WERI-Rb-1 (cell line): ENCODE measurements at regions not wholly inside any gene's neighbourhood (a gene's known extent, or its start where the extent isn't known, plus 50 kb on each side); places are given as distances from the start of the nearest gene placed in this dataset.

Experiments used
- DNase-seq: peaks from one replicate; pipeline ENCODE4 v3.0.0-alpha.2; 2020
- H3K27ac ChIP-seq: fragments of 250-450 bp; sonication (Bioruptor Pico); 2 replicates; pipeline ENCODE4 v1.5.1; 2020; ENCODE audit warnings: mild to moderate bottlenecking, moderate library complexity
- H3K27me3 ChIP-seq: fragments of 250-450 bp; sonication (Bioruptor Pico); 2 replicates; pipeline ENCODE4 v1.5.1; 2021; ENCODE audit warnings: mild to moderate bottlenecking, low read depth, moderate library complexity; ENCODE audit not compliant: insufficient read depth, severe bottlenecking
- H3K36me3 ChIP-seq: fragments of 250-450 bp; sonication (Bioruptor Pico); 2 replicates; pipeline ENCODE4 v1.5.1; 2020; ENCODE audit warnings: mild to moderate bottlenecking, moderate library complexity
- H3K4me3 ChIP-seq: 2 replicates; pipeline ENCODE4 v1.5.1; 2011; ENCODE audit warnings: low read depth, mild to moderate bottlenecking, control low read depth, low read length
- H3K9me3 ChIP-seq: fragments of 250-450 bp; sonication (Bioruptor Pico); 2 replicates; pipeline ENCODE4 v1.5.1; 2021; ENCODE audit warnings: mild to moderate bottlenecking, moderate library complexity; ENCODE audit not compliant: severe bottlenecking
- TF ChIP-seq, protein P1 (sequence below): IDR thresholded peaks from 2 replicates; pipeline ENCODE4 v1.5.1; 2011; ENCODE audit warnings: low read depth, mild to moderate bottlenecking, control low read depth, inconsistent platforms, low read length

DNA sequence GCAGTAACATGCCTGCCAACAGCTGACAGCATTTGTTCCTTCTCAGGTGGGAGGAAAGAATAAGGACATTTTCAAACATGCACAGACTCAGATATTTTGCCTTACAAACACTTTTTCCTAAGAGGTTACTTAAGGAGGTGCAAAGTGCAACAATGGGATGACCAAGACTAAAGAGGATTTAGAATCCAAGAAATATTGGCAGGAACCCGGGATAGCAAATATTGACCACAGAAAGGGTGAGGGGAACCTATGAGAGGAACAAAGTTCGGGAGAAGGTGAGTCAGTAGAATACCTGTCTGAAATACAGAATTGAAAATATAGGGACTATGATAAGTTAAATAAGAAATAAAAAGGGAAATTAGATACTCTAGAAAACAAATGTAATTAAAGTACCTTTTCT, 321.9 kb upstream of the EMCN start:
- Histone ChIP-seq H3K9me3 (no peaks in the 10 kb centered on the region), H3K4me3 (no peak overlapping the region), H3K27ac (no peak overlapping the region), H3K27me3 (no peaks in the 10 kb centered on the region), H3K36me3 (no peaks in the 10 kb centered on the region)
- DNase-seq, result no peak
- TF ChIP-seq, protein P1, sequence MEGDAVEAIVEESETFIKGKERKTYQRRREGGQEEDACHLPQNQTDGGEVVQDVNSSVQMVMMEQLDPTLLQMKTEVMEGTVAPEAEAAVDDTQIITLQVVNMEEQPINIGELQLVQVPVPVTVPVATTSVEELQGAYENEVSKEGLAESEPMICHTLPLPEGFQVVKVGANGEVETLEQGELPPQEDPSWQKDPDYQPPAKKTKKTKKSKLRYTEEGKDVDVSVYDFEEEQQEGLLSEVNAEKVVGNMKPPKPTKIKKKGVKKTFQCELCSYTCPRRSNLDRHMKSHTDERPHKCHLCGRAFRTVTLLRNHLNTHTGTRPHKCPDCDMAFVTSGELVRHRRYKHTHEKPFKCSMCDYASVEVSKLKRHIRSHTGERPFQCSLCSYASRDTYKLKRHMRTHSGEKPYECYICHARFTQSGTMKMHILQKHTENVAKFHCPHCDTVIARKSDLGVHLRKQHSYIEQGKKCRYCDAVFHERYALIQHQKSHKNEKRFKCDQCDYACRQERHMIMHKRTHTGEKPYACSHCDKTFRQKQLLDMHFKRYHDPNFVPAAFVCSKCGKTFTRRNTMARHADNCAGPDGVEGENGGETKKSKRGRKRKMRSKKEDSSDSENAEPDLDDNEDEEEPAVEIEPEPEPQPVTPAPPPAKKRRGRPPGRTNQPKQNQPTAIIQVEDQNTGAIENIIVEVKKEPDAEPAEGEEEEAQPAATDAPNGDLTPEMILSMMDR, result no peak

DNA sequence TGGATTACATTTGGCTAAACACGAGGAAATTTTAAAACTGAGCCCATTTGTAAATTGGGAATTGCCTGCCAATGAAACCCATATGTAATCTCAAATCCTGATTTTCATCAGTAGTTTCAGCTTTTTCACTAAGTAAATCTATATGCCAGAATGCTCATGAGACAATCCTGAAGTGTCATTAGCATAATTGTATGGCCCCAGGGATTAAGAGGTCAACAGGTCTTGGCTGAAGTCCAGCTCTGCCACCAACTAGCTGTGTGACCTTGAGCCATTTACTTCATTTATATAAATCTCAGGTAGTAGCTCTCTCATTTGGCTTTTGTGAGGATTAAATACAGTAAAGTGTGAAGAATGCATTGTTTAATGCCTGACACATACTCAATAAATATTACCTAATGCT, 320.5 kb upstream of the EMCN start:
- Histone ChIP-seq H3K27me3 (no peaks in the 10 kb centered on the region), H3K4me3 (no peak overlapping the region), H3K36me3 (no peaks in the 10 kb centered on the region), H3K27ac (no peak overlapping the region), H3K9me3 (no peaks in the 10 kb centered on the region)
- TF ChIP-seq, protein P1, result no peak
- peak; percentile 47 for DNase-seq

DNA sequence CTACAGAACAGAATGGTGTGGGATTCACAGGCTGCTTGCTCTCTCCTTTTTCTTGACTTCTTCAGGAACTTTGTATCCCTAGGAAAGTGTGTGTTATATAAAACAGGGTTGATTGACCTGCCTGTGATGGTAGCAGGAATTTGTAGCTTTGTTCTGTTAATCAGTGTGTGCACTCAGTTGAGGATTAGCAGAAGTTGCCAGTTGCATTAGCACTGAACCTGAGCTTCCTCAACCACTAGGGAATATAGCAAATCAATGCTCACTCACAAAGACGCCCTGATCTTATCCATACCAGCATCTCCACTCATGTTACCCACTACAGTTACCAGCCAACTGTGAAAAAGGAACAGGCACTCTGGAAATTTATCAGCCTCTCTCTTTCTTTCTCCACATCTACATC, 319.1 kb upstream of the EMCN start:
- peak; percentile 19 for DNase-seq
- H3K9me3 ChIP-seq, result no peaks in the 10 kb centered on the region
- H3K27ac ChIP-seq, result no peak overlapping the region
- no peak overlapping the region for H3K4me3 ChIP-seq
- no peaks in the 10 kb centered on the region for H3K36me3 ChIP-seq
- TF ChIP-seq, protein P1, result no peak
- H3K27me3 ChIP-seq, result no peaks in the 10 kb centered on the region

DNA sequence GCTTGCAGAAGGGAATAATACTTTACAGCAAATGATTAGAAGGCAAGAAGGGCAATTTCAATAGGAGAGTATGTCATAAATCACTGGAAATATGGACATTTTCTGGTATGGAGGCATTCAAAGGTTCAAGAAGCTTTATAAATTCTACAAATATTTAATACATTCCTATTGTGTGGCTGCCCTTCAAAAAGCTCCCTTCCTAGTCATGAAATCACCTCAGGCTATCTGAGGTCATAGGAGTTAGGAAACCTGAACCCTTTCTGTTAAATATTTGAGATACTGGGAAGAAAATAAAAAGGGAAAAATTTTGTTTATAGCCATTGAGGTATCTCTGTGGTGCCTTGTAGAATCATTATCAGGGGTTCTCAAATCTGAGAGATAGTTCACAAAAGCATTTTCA, 316.8 kb upstream of the EMCN start:
- TF ChIP-seq, protein P1, result no peak
- Histone ChIP-seq H3K36me3 (no peaks in the 10 kb centered on the region), H3K4me3 (no peak overlapping the region), H3K27ac (no peak overlapping the region), H3K27me3 (no peaks in the 10 kb centered on the region), H3K9me3 (no peaks in the 10 kb centered on the region)
- DNase-seq, result no peak

DNA sequence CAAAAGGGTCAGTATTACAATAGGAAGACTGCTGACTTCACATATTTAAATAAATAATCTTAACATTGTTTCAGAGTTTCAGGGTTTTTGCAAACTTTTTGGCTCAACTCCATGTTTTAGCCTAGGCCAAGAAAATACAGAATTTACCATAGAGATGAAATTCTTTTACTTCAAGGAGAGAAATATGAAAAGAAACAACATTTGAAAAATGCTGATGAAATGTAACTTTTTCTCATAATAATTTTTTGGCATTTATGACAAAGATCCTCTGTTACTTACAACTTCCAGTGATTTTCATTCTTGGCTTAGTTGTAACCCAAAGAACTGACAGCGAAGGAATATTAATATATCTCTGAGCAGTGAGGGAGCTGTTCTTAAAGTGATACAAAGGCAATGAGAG, 316.1 kb upstream of the EMCN start:
- TF ChIP-seq, protein P1, result no peak
- Histone ChIP-seq H3K9me3 (no peaks in the 10 kb centered on the region), H3K36me3 (no peaks in the 10 kb centered on the region), H3K27ac (no peak overlapping the region), H3K27me3 (no peaks in the 10 kb centered on the region), H3K4me3 (no peak overlapping the region)
- no peak for DNase-seq

DNA sequence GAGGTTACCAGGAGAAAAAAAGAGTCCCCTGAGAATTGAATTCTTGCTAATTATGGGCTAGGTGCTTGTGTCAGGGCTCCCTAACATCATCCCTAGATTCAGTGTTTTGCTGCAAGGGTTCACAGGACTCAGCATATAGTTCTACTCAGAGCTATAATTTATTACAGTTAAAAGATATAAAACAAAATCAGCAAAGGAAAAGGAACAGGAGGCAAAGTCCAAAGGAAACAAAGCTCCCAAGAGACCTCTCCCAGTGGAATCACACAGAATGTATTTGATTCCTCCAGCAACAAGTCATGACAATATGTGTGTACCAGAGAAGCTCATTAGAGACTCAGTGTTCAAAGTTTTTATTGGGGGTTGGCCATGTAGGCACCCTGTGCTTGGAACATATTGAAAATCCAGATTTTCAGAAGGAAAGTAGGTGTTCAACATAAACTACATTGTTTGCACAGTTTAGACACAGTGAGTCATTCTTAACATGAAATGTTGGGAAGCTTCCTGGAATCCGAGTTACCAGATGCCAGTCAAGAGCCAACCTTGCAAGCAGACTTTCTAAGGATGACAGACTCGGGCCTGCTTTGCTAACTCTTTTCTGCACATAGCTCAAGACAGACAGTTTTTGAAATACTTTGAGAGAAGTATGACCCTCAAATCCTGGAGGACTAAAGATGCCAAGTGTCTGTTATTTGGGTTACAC, 311.3 kb upstream of the EMCN start:
- Histone ChIP-seq H3K27ac (no peak overlapping the region), H3K9me3 (no peaks in the 10 kb centered on the region), H3K4me3 (no peak overlapping the region), H3K36me3 (no peaks in the 10 kb centered on the region), H3K27me3 (no peaks in the 10 kb centered on the region)
- no peak for DNase-seq
- TF ChIP-seq, protein P1, result no peak
